Karpas-422 (cell line): ENCODE measurements at regions not wholly inside any gene's neighbourhood (a gene's known extent, or its start where the extent isn't known, plus 50 kb on each side); places are given as distances from the start of the nearest gene placed in this dataset.

Experiments
- DNase-seq: peaks from one replicate; pipeline ENCODE4 v3.0.0-alpha.2; 2015
- H2AFZ ChIP-seq: fragments of 200-600 bp; sonication (generic); 2 replicates; pipeline ENCODE4 v1.6.1; 2014; ENCODE audit warnings: antibody characterized with exemption, low read length, mixed read lengths
- H3K27ac ChIP-seq: fragments of 200-600 bp; sonication (generic); 2 replicates; pipeline ENCODE4 v1.5.1; 2014; ENCODE audit warnings: mild to moderate bottlenecking, low read length, moderate library complexity
- H3K27me3 ChIP-seq: fragments of 200-600 bp; sonication (generic); 2 replicates; pipeline ENCODE4 v1.6.1; 2014; ENCODE audit warnings: low read length, mixed read lengths
- H3K36me3 ChIP-seq: fragments of 200-600 bp; sonication (generic); 2 replicates; pipeline ENCODE4 v1.6.1; 2014; ENCODE audit warnings: low read length, mixed read lengths; ENCODE audit not compliant: insufficient read depth
- H3K4me1 ChIP-seq: fragments of 200-600 bp; sonication (generic); 2 replicates; pipeline ENCODE4 v1.6.1; 2014; ENCODE audit warnings: mild to moderate bottlenecking, low read length, mixed read lengths
- H3K4me2 ChIP-seq: fragments of 200-600 bp; sonication (generic); 2 replicates; pipeline ENCODE4 v1.6.1; 2014; ENCODE audit warnings: low read length, low read depth, mild to moderate bottlenecking; ENCODE audit not compliant: poor library complexity, severe bottlenecking
- H3K4me3 ChIP-seq: fragments of 200-600 bp; sonication (generic); 2 replicates; pipeline ENCODE4 v1.5.1; 2014; ENCODE audit warnings: mild to moderate bottlenecking, antibody characterized with exemption, low read length, mixed read lengths
- H3K79me2 ChIP-seq: fragments of 200-600 bp; sonication (generic); 2 replicates; pipeline ENCODE4 v1.6.1; 2014; ENCODE audit warnings: mild to moderate bottlenecking, low read length, mixed read lengths
- H3K9ac ChIP-seq: fragments of 200-600 bp; sonication (generic); 2 replicates; pipeline ENCODE4 v1.6.0; 2014; ENCODE audit warnings: low read length
- H3K9me2 ChIP-seq: fragments of 200-600 bp; sonication (generic), shearing (Covaris generic); replicated peaks from 2 replicates; pipeline ENCODE4 v1.6.0; 2014; ENCODE audit warnings: mild to moderate bottlenecking, low read length, moderate library complexity; ENCODE audit not compliant: insufficient read depth
- H3K9me3 ChIP-seq: fragments of 300-700, 200-600 bp; sonication (generic); 2 replicates; pipeline ENCODE4 v1.6.1; 2014; ENCODE audit warnings: low read length, mixed read lengths
- H4K20me1 ChIP-seq: fragments of 200-600 bp; sonication (generic); 2 replicates; pipeline ENCODE4 v1.6.1; 2014; ENCODE audit warnings: mild to moderate bottlenecking, antibody characterized with exemption, low read length, low read depth; ENCODE audit not compliant: insufficient read depth

DNA sequence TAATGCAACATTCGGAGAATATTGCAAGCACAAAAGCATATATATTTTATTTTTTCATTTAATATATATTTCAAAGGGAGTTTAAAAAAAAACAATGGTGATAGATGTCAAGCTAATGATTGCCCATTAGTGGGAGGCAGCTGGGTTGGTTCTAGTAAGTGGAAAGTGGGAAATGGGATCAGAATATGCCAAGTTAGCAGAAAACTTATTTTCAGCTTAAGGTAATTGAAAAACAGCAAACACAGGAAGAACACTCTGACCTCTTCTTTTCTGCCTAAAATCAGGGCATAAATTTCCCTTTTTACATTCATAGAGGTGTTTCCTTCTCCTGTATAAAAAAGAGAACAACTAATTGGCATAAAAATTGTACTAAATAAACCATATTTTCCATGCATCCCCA lies 535.3 kb upstream of the SYT4 start:
- no peak overlapping the region for H3K27ac ChIP-seq
- H4K20me1 ChIP-seq = no peaks in the 10 kb centered on the region
- DNase-seq = no peak
- no peaks in the 10 kb centered on the region for H3K79me2 ChIP-seq
- H2AFZ ChIP-seq = no peak overlapping the region
- H3K4me2 ChIP-seq = no peak overlapping the region
- H3K27me3 ChIP-seq = no peaks in the 10 kb centered on the region
- no peaks in the 10 kb centered on the region for H3K9me2 ChIP-seq
- peaks cover 17% of the 10 kb centered on the region; the same call in 1 of the 2 replicates for H3K9me3 ChIP-seq
- H3K4me3 ChIP-seq = no peak overlapping the region
- no peaks in the 10 kb centered on the region for H3K36me3 ChIP-seq
- H3K9ac ChIP-seq = no peak overlapping the region
- H3K4me1 ChIP-seq = no peaks in the 10 kb centered on the region

DNA sequence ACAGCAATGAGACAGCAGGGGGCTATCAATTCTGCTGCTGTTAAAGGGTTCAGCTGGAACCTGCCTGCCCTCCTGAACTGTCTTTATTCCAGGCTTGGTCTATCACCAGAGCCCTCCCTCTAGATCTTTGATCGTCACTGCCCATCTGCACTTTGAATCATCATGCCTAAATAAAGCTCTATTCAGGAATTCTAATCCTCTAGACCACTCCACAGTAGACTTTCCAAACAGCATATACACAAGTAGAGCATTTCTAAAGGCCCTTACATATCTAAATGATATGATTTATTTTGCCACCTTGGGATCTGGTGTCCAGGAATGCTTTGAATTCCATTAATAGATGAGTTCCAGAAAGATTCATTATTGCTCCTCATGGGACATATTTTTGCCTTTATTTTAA lies 542.1 kb upstream of the SYT4 start:
- Histone ChIP-seq H3K4me2 (no peak overlapping the region), H3K4me3 (no peak overlapping the region), H3K27ac (no peak overlapping the region), H3K9me2 (0 out of 2 replicates have a peak, but pooled peaks cover 3% of the 10 kb centered on the region), H3K36me3 (no peaks in the 10 kb centered on the region), H3K4me1 (no peaks in the 10 kb centered on the region), H3K27me3 (no peaks in the 10 kb centered on the region), H2AFZ (no peak overlapping the region), H4K20me1 (no peaks in the 10 kb centered on the region), H3K9me3 (peaks cover 15% of the 10 kb centered on the region), H3K9ac (no peak overlapping the region), H3K79me2 (no peaks in the 10 kb centered on the region)
- DNase-seq = no peak

DNA sequence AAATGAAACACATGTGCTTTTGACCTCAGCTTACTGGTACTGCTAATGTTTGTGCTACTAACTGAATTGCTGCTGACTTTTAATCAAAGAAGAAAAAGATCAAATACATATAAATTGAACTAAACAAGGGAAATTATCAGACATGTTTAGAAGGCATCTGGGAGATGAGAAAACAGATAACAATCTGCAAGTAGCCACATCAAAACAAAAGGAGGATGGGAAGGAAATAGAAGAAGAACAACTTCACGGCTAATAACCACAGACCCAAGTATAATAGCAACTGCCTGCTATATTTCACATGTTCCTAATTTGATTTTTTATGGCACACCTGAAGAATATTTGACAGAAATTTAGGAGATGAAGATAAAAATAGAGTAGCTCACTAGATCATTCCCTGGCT lies 542.6 kb upstream of the SYT4 start:
- H3K4me2 ChIP-seq = no peak overlapping the region
- no peaks in the 10 kb centered on the region for H3K79me2 ChIP-seq
- H3K36me3 ChIP-seq = no peaks in the 10 kb centered on the region
- H2AFZ ChIP-seq = no peak overlapping the region
- H3K4me3 ChIP-seq = no peak overlapping the region
- no peaks in the 10 kb centered on the region for H4K20me1 ChIP-seq
- DNase-seq = no peak
- no peak overlapping the region for H3K27ac ChIP-seq
- H3K27me3 ChIP-seq = no peaks in the 10 kb centered on the region
- 0 out of 2 replicates have a peak, but pooled peaks cover 3% of the 10 kb centered on the region for H3K9me2 ChIP-seq
- H3K9ac ChIP-seq = no peak overlapping the region
- no peaks in the 10 kb centered on the region for H3K4me1 ChIP-seq
- H3K9me3 ChIP-seq = peaks cover 18% of the 10 kb centered on the region

DNA sequence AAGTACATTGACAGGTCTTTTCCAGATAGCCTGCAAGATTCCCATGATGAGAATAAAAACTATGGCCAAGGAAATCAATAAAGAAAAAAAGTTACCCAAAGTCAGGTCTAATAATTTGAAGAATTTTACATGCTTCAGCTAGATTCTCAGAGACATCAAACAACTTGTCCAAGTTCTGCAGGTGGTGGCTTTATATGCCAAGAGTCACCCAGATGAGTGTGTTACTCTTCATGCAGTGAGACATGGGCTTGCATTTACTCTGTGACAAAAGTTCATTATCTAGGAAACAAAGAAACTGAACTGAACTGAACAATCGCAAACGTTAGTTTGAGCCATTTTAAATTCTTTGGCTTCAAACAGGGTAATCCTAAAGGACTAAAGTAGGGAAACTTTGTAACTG lies 548.5 kb upstream of the SYT4 start:
- Histone ChIP-seq H3K27ac (no peak overlapping the region), H3K36me3 (no peaks in the 10 kb centered on the region), H3K4me1 (no peaks in the 10 kb centered on the region), H3K4me2 (no peak overlapping the region), H3K4me3 (no peak overlapping the region), H3K9ac (no peak overlapping the region), H3K9me2 (no peaks in the 10 kb centered on the region), H2AFZ (no peak overlapping the region), H3K79me2 (no peaks in the 10 kb centered on the region), H3K27me3 (no peaks in the 10 kb centered on the region), H4K20me1 (no peaks in the 10 kb centered on the region), H3K9me3 (peaks cover 4% of the 10 kb centered on the region)
- DNase-seq = no peak

DNA sequence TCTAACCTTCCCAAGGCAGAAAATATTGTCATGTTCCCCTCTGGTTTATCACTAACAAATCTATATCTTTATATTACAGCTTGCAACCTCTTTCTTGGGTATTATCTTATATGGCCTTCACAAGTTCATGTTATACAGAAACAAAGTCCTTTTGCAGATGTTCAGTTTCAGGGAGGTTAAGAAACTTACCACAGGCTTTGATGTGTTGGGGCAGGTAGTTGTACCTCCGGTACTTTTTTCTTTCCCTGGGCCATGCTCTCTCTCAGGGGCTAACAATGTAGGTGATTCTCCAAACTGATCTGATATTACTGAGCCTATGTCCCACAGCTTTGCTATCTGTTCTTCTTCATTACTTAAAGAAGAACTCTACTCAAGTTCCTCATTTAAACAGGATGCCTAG lies 548.9 kb upstream of the SYT4 start:
- no peak overlapping the region for H3K9ac ChIP-seq

DNA sequence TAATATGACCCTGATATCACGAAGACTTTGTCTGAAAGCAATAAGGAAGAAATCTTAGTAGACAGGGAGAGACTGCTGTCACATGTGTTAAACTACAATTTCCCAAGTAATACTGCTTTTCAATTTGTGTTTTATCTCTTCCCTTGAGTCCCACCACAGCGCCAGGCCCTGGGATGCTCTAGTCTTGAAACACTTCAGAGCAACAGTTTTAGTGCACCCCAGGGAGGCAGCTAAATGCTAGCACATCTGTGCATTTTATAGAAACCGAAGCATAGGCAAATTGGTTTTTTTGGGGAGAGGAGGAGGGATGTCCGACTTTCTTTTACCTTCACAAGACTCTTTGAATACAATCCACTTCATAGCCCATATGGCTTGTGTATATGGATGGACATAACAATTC lies 550.0 kb upstream of the SYT4 start:
- Histone ChIP-seq H3K4me2 (no peak overlapping the region), H3K9me2 (no peaks in the 10 kb centered on the region), H3K27me3 (no peaks in the 10 kb centered on the region), H3K9me3 (peaks cover 4% of the 10 kb centered on the region), H3K36me3 (no peaks in the 10 kb centered on the region), H3K4me3 (no peak overlapping the region), H3K27ac (no peak overlapping the region), H2AFZ (no peak overlapping the region), H3K9ac (no peak overlapping the region), H4K20me1 (no peaks in the 10 kb centered on the region), H3K4me1 (no peaks in the 10 kb centered on the region), H3K79me2 (no peaks in the 10 kb centered on the region)
- no peak for DNase-seq

More for the DNA sequence above, 548.9 kb upstream of the SYT4 start:
- no peaks in the 10 kb centered on the region for H3K9me2 ChIP-seq
- peaks cover 4% of the 10 kb centered on the region for H3K9me3 ChIP-seq
- no peak overlapping the region for H3K4me3 ChIP-seq
- H3K36me3 ChIP-seq = no peaks in the 10 kb centered on the region
- no peak overlapping the region for H3K4me2 ChIP-seq
- H2AFZ ChIP-seq = no peak overlapping the region
- no peak overlapping the region for H3K27ac ChIP-seq
- no peaks in the 10 kb centered on the region for H3K27me3 ChIP-seq
- H3K79me2 ChIP-seq = no peaks in the 10 kb centered on the region
- H3K4me1 ChIP-seq = no peaks in the 10 kb centered on the region
- no peaks in the 10 kb centered on the region for H4K20me1 ChIP-seq
- no peak for DNase-seq

DNA sequence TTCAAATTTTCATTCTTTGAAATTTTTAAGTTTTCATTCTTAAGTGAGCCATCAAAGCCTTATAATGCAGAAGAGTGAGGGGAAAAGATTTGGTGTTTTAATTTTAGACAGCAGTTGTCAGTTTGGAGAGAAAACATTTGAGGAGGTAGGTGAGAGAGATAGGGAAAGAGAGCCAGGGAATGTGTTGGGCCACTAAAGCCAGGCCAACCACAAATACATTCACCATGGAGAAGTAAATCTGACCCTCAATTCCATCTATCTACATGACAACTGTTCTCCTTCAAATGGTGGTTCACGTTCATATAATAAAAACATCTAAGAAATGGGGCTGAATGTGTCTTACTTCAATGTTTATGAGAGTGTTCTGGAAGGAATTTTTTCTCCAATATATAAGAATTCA lies 553.0 kb upstream of the SYT4 start:
- no peaks in the 10 kb centered on the region for H3K79me2 ChIP-seq
- DNase-seq = no peak
- H3K36me3 ChIP-seq = no peaks in the 10 kb centered on the region
- H3K4me1 ChIP-seq = no peaks in the 10 kb centered on the region
- H3K27me3 ChIP-seq = no peaks in the 10 kb centered on the region
- H3K27ac ChIP-seq = no peak overlapping the region
- H3K9ac ChIP-seq = no peak overlapping the region
- H3K4me3 ChIP-seq = no peak overlapping the region
- no peak overlapping the region for H3K4me2 ChIP-seq
- H4K20me1 ChIP-seq = no peaks in the 10 kb centered on the region
- no peaks in the 10 kb centered on the region for H3K9me2 ChIP-seq
- peaks cover 7% of the 10 kb centered on the region for H3K9me3 ChIP-seq
- no peak overlapping the region for H2AFZ ChIP-seq

DNA sequence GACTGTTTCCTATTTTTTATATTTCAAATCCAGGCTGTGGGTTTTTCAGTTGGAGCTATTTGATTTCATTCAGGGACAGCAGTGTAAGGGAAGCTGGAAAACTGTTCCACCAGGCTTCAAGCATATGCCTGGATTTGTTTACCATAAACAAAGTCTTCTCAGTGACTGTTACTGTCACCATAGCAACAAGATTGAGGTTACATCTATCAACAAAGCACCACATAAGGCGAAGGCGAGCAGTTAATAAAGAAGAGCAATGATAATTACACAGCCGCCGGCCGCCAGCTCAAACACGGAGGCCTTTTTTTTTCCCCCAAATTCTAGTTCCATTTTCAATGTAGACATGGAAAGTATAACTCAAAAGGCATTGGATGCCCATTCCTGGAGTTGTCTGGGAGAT lies 553.7 kb upstream of the SYT4 start:
- H3K79me2 ChIP-seq = no peaks in the 10 kb centered on the region
- no peak overlapping the region for H3K4me2 ChIP-seq
- no peaks in the 10 kb centered on the region for H4K20me1 ChIP-seq
- DNase-seq = no peak
- H3K9ac ChIP-seq = no peak overlapping the region
- no peak overlapping the region for H2AFZ ChIP-seq
- H3K9me2 ChIP-seq = no peaks in the 10 kb centered on the region
- no peak overlapping the region for H3K27ac ChIP-seq
- no peak overlapping the region for H3K4me3 ChIP-seq
- peaks cover 7% of the 10 kb centered on the region for H3K9me3 ChIP-seq
- H3K36me3 ChIP-seq = no peaks in the 10 kb centered on the region
- no peaks in the 10 kb centered on the region for H3K4me1 ChIP-seq
- no peaks in the 10 kb centered on the region for H3K27me3 ChIP-seq

DNA sequence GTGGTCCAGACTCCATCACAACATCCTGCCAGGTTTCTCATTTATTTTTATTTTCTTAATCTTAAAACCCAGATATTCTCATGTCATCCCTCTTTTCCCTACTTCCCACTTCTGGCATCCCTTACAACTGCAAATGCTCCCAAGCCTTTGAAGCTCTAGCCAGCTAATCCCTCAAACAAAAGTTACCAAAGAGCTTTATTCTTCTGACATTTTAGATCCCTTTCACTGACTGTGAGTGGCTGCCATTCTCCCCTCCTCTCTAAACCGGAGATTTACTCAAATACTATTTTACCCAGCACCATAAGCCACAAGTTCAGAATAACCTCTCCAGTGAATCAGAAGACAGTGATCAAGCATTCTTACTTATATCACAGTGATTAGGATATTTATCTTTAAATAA lies 569.0 kb upstream of the SYT4 start:
- Histone ChIP-seq H2AFZ (no peak overlapping the region), H3K79me2 (no peaks in the 10 kb centered on the region)
- no peak for DNase-seq

More for the DNA sequence above, 569.0 kb upstream of the SYT4 start:
- no peaks in the 10 kb centered on the region for H3K27me3 ChIP-seq
- no peak overlapping the region for H3K4me3 ChIP-seq
- H4K20me1 ChIP-seq = no peaks in the 10 kb centered on the region
- H3K9me2 ChIP-seq = no peaks in the 10 kb centered on the region
- H3K36me3 ChIP-seq = no peaks in the 10 kb centered on the region
- no peak overlapping the region for H3K4me2 ChIP-seq
- no peaks in the 10 kb centered on the region for H3K4me1 ChIP-seq
- no peak overlapping the region for H3K9ac ChIP-seq
- no peak overlapping the region for H3K27ac ChIP-seq
- H3K9me3 ChIP-seq = peaks cover 19% of the 10 kb centered on the region
